Breast epithelium (tissue), 4 donors: ENCODE measurements at regions not wholly inside any gene's neighbourhood (a gene's known extent, or its start where the extent isn't known, plus 50 kb on each side); places are given as distances from the start of the nearest gene placed in this dataset.

Source experiments
- DNase-seq, 2 donors: peaks; one replicate each; pipeline ENCODE4 v3.0.0-alpha.2; 2019; ENCODE audit warnings: low spot score in 2 of 2
- H3K27ac ChIP-seq, 2 donors: fragments of 200-600 bp; sonication (generic) in 1 of 2; one replicate each; pipeline ENCODE4 v1.5.1; 2016 to 2019; ENCODE audit warnings: mild to moderate bottlenecking in 1 of 2
- H3K27me3 ChIP-seq, 2 donors: fragments of 200-600 bp; sonication (generic) in 1 of 2; one replicate each; pipeline versions ENCODE4 v1.5.1 to v1.6.0; 2017 to 2019; ENCODE audit warnings: control low read depth in 1 of 2, mild to moderate bottlenecking in 1 of 2
- H3K36me3 ChIP-seq: fragments of 200-600 bp; one replicate; pipeline ENCODE4 v1.5.1; 2019
- H3K4me1 ChIP-seq, 2 donors: fragments of 200-600 bp; sonication (generic); one replicate each; pipeline ENCODE4 v1.5.1; 2016 to 2019; ENCODE audit warnings: control low read depth in 1 of 2
- H3K4me3 ChIP-seq, 3 donors: fragments of 200-600 bp; sonication (generic); 1 replicate in 2 of 3; 2 replicates in 1 of 3; pipeline ENCODE4 v1.5.1; 2016 to 2019; ENCODE audit warnings: mild to moderate bottlenecking in 3 of 3, moderate library complexity in 2 of 3
- H3K9me3 ChIP-seq, 2 donors: fragments of 200-600 bp; sonication (generic) in 1 of 2; one replicate each; pipeline ENCODE4 v1.5.1; 2016 to 2019; ENCODE audit warnings: control low read depth in 1 of 2
- CTCF ChIP-seq, 3 donors: fragments of 450-650 bp; IDR thresholded peaks; one replicate each; pipeline ENCODE4 v1.5.1; 2016 to 2017; ENCODE audit warnings: antibody characterized with exemption in 3 of 3, mild to moderate bottlenecking in 3 of 3, moderate library complexity in 3 of 3
- POLR2A ChIP-seq: fragments of 450-650 bp; IDR thresholded peaks from one replicate; pipeline ENCODE4 v1.6.1; 2016; ENCODE audit warnings: antibody characterized with exemption, mild to moderate bottlenecking, moderate library complexity
- POLR2AphosphoS5 ChIP-seq, 3 donors: sonication (generic); formaldehyde crosslinking; IDR thresholded peaks; one replicate each; pipeline ENCODE4 v1.6.1; 2017; ENCODE audit warnings: antibody characterized with exemption in 3 of 3
- intact Hi-C: fragments of 100-400 bp; cut with DNase I; formaldehyde crosslinking; loops from one replicate; pipeline ENCODE4 v1.15.1; 2023; ENCODE audit warnings: low total_unique reads

- no peak for DNase-seq
- H3K4me1 ChIP-seq: no peaks in the 10 kb centered on the region
- no peaks in the 10 kb centered on the region for H3K36me3 ChIP-seq
- H3K9me3 ChIP-seq: no peaks in the 10 kb centered on the region
- H3K4me3 ChIP-seq: no peak overlapping the region
- no peak for TF ChIP-seq CTCF (IDR thresholded peaks at IDR 0.05)
- TF ChIP-seq POLR2A: no peak
- no peak for TF ChIP-seq POLR2AphosphoS5 (IDR thresholded peaks at IDR 0.05)
- intact Hi-C loops: no loop called here
- no peaks in the 10 kb centered on the region for H3K27me3 ChIP-seq
- no peak overlapping the region for H3K27ac ChIP-seq
These were observed 380.4 kb upstream of the DDHD1 start for GRCh38 chr14:53533384-53533970.

GRCh38 chr14:53532853-53533252, 379.7 kb upstream of the DDHD1 start:
- H3K4me1 ChIP-seq: no peaks in the 10 kb centered on the region
- intact Hi-C loops: no loop called here
- no peak for DNase-seq

GRCh38 chr14:53531730-53532129, 378.6 kb upstream of the DDHD1 start:
- TF ChIP-seq CTCF (IDR thresholded peaks at IDR 0.05): no peak
- TF ChIP-seq POLR2A: no peak
- DNase-seq: no peak
- Histone ChIP-seq H3K27me3 (no peaks in the 10 kb centered on the region), H3K9me3 (no peaks in the 10 kb centered on the region), H3K4me3 (no peak overlapping the region), H3K36me3 (no peaks in the 10 kb centered on the region), H3K4me1 (no peaks in the 10 kb centered on the region), H3K27ac (no peak overlapping the region)
- intact Hi-C loops: no loop called here

More at GRCh38 chr14:53532853-53533252, 379.7 kb upstream of the DDHD1 start:
- H3K36me3 ChIP-seq: no peaks in the 10 kb centered on the region
- H3K4me3 ChIP-seq: no peak overlapping the region
- H3K9me3 ChIP-seq: no peaks in the 10 kb centered on the region
- H3K27me3 ChIP-seq: no peaks in the 10 kb centered on the region
- TF ChIP-seq CTCF (IDR thresholded peaks at IDR 0.05) (no peak), POLR2A (no peak), POLR2AphosphoS5 (IDR thresholded peaks at IDR 0.05) (no peak)
- H3K27ac ChIP-seq: no peak overlapping the region

- intact Hi-C loops: no loop called here
- Histone ChIP-seq H3K9me3 (no peaks in the 10 kb centered on the region), H3K27ac (no peak overlapping the region), H3K27me3 (no peaks in the 10 kb centered on the region), H3K36me3 (no peaks in the 10 kb centered on the region), H3K4me1 (no peaks in the 10 kb centered on the region), H3K4me3 (no peak overlapping the region)
- DNase-seq: no peak
- TF ChIP-seq CTCF (IDR thresholded peaks at IDR 0.05) (no peak), POLR2A (no peak), POLR2AphosphoS5 (IDR thresholded peaks at IDR 0.05) (no peak)
These were observed 378.0 kb upstream of the DDHD1 start for GRCh38 chr14:53531156-53531555.

GRCh38 chr14:53529519-53529918, 376.4 kb upstream of the DDHD1 start:
- no peak overlapping the region for H3K4me3 ChIP-seq
- no peaks in the 10 kb centered on the region for H3K4me1 ChIP-seq
- no peak overlapping the region for H3K27ac ChIP-seq
- no peaks in the 10 kb centered on the region for H3K9me3 ChIP-seq
- no peaks in the 10 kb centered on the region for H3K36me3 ChIP-seq
- no peak for DNase-seq
- intact Hi-C loops: loop anchor here (10.0 kb wide), 1 partner anchor 1575 kb away; no protein-coding TSS in a partner anchor
- H3K27me3 ChIP-seq: no peaks in the 10 kb centered on the region
- TF ChIP-seq POLR2AphosphoS5 (IDR thresholded peaks at IDR 0.05) (no peak), POLR2A (no peak), CTCF (IDR thresholded peaks at IDR 0.05) (no peak)
